Glomerular visceral epithelial cell (primary cell): ENCODE measurements at regions not wholly inside any gene's neighbourhood (a gene's known extent, or its start where the extent isn't known, plus 50 kb on each side); places are given as distances from the start of the nearest gene placed in this dataset.

Source experiments
- DNase-seq: peaks from one replicate; pipeline ENCODE4 v3.0.0-alpha.2; 2016; ENCODE audit errors: extremely low spot score

GRCh38 chr21:17981060-17981740, 162.0 kb upstream of the C21orf91 start:
- no peak for DNase-seq

GRCh38 chr21:17979763-17980162, 160.6 kb upstream of the C21orf91 start:
- DNase-seq: no peak

- DNase-seq: no peak
These were observed 159.7 kb upstream of the C21orf91 start for GRCh38 chr21:17978895-17979294.

- no peak for DNase-seq
These were observed 157.5 kb upstream of the C21orf91 start for GRCh38 chr21:17976691-17977090.

- no peak for DNase-seq
These were observed 157.0 kb upstream of the C21orf91 start for GRCh38 chr21:17976139-17976538.

GRCh38 chr21:17967319-17967718, 148.2 kb upstream of the C21orf91 start:
- DNase-seq: no peak

- no peak for DNase-seq
These were observed 145.6 kb upstream of the C21orf91 start for GRCh38 chr21:17964716-17965115.

GRCh38 chr21:17964199-17964598, 145.0 kb upstream of the C21orf91 start:
- no peak for DNase-seq

- no peak for DNase-seq
These were observed 131.4 kb upstream of the C21orf91 start for GRCh38 chr21:17950591-17950990.

GRCh38 chr21:17949421-17949820, 130.3 kb upstream of the C21orf91 start:
- no peak for DNase-seq

- no peak for DNase-seq
These were observed 128.4 kb upstream of the C21orf91 start for GRCh38 chr21:17947531-17947930.

GRCh38 chr21:17931080-17931479, 111.9 kb upstream of the C21orf91 start:
- no peak for DNase-seq

- DNase-seq: no peak
These were observed 110.9 kb upstream of the C21orf91 start for GRCh38 chr21:17930093-17930492.

- DNase-seq: no peak
These were observed 110.4 kb upstream of the C21orf91 start for GRCh38 chr21:17929510-17929909.

- no peak for DNase-seq
These were observed 106.7 kb upstream of the C21orf91 start for GRCh38 chr21:17925899-17926298.

- DNase-seq: peak; percentile 58
These were observed 105.9 kb upstream of the C21orf91 start for GRCh38 chr21:17925000-17925610.

- no peak for DNase-seq
These were observed 102.7 kb upstream of the C21orf91 start for GRCh38 chr21:17921579-17922530.

- no peak for DNase-seq
These were observed 96.8 kb upstream of the C21orf91 start for GRCh38 chr21:17915976-17916375.

GRCh38 chr21:17911628-17912027, 92.5 kb upstream of the C21orf91 start:
- DNase-seq: no peak

GRCh38 chr21:17903929-17904639, 84.9 kb upstream of the C21orf91 start:
- DNase-seq: no peak

- DNase-seq: peak; percentile 24
These were observed 84.1 kb upstream of the C21orf91 start for GRCh38 chr21:17903029-17903806.
